ENCODE measurements at regions not wholly inside any gene's neighbourhood (a gene's known extent, or its start where the extent isn't known, plus 50 kb on each side); places are given as distances from the start of the nearest gene placed in this dataset.
"Not testable (repeated sequence)": the region's sequence is repeated elsewhere in the genome, so short reads cannot be mapped to it uniquely, and the experiment has no call there.

DNA sequence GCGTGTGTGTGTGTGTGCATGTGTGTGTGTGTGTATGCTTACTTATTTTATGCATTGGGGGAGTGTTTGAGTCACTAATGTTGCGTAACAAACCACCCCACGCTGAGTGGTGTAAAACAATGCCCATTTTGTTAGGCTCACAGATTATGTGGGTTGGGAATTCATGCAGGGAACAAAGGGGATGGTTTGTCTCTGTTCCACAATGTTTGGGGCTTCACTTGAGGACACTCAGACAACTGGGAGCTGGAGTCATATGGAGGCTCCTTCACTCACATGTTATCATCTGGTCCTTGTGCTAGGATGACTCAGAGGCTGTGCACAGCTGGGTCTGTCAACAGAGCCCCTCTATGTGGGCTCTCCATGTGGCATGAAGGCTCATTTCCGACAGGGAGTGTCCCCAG is 51.3 kb upstream of the LARGE1 start:
- DNase-seq (ENCODE audit: insufficient read length, low spot score), result no peak
- no peak for FAIRE-seq

DNA sequence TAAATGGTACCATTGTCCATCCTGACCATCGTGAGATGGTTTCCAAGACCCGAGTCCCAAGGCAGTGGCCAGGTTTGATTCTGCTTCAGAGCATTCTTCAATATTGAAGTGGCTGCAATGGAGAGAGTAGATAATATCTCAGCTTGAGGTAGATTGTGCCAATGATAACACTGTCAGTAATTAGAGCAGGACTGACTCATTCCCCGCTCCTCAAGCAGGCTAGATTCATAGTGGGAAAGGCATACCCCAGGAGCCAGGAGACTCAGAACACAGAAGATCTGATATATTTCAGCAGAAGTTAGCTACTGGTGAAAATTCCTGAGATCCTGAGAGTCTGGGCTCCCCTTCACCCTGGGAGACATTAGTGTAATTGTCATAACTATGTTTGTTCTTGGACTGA is 55.6 kb upstream of the LARGE1 start:
- no peak for FAIRE-seq
- no peak for DNase-seq (ENCODE audit: insufficient read length, low spot score)

DNA sequence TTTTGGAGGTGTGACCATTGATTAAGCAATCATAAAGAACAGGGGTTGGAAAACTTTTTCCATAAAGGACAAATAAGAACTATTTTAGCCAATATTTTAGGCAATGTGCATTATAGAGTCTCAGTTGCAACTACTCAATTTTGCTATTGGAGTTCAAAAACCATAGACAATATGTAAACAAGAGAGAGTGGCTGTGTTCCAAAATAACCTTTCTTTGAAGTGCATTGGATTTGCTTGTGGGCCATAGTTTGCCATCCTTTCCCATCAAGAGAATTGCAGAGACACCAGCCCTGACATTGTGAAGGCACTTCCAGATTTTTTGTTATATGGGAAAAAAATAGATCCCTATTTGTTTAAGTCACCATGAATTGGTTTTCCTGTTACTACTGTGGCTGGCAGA is 63.3 kb upstream of the LARGE1 start:
- DNase-seq (ENCODE audit: insufficient read length, low spot score) (no peak), FAIRE-seq (no peak)

DNA sequence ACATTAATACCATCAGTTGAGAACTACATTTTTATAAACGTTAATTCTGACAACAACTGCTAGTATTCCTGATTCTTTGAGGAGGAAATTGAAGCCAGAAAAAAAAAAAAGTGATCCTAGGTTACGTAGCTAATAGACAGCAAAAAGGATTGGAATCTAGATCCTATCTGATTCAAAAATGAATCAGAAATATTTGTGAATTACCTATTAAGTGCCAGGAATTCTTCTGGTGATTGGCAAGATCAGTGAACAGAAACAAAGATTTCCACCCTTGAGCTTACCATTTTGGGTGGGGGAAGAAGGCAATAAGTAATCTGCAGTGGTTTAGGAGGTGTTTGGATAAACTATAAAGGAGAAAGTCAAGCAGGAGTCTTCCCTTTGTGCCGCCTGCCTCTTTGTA is 63.9 kb upstream of the LARGE1 start:
- DNase-seq (ENCODE audit: insufficient read length, low spot score) (no peak), FAIRE-seq (no peak)

DNA sequence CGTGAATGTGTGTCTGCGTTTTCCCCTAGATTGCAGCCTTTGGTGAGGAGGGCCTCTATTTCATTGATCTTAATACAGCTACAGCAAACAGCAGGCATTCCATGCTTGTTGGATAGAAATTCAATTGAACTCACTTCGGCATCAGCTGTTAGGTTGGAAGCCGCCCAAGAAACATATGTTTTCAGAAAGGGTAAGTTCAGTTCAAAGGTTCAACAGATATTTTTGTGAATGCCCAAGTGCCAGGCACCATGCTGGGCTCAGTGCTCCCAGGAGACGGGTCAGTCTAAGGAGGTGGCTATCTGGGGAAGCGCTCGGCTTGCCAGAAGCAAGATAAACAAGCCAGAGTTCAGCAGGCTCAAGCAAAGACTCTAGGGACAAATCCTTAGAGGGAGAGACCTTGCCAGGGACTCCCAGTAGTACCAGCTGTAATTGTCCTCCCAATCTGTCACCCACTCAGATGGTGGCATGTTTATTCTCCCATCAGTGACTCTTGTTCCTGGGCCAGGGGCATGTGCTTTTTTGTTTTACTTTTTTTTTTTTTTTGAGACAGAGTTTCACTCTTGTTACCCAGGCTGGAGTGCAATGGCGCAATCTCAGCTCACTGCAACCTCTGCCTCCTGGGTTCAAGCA is 64.5 kb upstream of the LARGE1 start:
- no peak for FAIRE-seq

DNA sequence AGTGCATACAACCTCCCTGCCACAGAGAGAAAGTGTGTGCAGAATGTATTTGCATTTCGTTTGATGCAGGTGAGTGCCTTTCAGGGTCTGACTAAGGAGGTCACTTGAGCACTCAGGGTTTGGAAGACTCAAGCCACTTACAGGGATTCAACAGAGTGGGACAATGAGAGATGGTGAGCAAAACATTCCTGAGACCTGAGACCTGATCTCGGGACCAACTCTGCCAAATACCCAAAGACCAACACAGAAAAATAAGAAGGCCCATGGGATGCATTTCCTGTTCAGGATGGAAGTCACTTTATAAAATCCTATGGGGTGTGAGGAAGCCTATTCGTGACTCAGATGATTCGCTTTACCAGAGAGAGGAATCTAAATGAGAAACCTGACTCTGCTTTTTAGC is 65.2 kb upstream of the LARGE1 start:
- no peak for FAIRE-seq
- DNase-seq (ENCODE audit: insufficient read length, low spot score), result no peak

More for the DNA sequence above, 64.5 kb upstream of the LARGE1 start:
- no peak for DNase-seq (ENCODE audit: insufficient read length, low spot score)

DNA sequence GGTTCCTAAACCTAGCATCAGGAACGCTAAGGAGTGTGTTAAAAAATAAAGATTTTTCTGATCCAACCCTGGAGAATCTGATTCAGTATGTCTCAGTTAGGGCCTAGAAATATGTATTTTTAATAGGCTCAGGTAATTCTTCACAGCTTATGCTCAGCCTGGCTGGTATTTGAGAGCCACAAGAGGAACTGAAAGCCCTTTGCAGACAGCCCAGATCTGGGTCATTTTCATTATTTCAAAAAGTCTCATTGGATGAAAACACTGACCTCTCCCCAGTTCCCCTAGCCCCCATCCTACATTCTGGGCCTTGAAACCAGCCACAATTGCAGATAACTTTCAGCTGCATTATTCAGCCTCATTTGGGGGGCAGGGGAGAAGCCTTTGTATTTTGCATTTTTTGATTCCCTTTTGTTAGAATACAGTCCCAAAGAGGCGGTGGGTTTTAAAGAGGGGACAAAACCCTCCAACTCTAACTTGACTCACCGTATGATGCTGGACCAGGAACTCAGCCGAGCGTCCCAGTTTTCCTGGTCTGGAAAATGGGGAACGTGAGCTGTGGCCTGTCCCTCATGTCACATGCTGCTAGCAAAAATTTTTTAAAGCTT is 66.0 kb upstream of the LARGE1 start:
- FAIRE-seq (no peak), DNase-seq (ENCODE audit: insufficient read length, low spot score) (peak; percentile 12)

DNA sequence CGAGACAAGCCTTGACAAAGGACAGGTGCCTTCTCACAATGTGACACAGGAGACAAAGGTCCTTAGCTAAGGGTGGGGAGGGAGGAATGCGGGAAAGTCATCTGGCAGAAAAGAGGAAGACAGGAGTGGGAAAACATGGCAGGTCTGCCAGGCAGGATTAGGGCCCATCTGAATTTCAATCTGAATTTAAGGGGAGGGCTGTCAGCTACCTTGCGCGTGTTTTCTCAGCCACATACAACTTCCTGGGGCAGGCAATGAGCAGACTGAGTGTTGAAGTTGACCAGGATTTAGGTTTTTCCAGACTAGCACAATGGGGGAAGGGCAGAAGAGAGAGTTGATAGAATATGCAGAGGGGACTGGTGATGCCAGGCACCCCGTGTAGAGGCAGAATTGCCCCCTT is 66.7 kb upstream of the LARGE1 start:
- FAIRE-seq, result no peak

DNA sequence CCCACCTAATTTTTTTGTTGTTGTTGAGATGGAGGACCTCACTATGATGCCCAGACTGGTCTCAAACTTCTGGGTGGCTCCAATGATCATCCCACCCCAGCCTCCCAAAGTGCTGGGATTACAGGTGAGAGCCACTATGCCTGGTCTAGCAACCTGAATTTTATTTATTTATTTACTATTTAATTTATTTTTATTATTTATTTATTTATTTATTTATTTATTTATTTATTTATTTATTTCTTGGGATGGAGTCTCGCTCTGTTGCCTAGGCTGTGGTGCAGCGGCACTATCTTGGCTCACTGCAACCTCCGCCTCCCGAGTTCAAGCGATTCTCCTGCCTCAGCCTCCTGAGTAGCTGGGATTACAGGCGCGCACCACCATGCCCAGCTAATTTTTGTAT is 69.0 kb upstream of the LARGE1 start:
- FAIRE-seq, result not testable (repeated sequence)

More for the DNA sequence above, 66.7 kb upstream of the LARGE1 start:
- DNase-seq (ENCODE audit: insufficient read length, low spot score), result no peak

DNA sequence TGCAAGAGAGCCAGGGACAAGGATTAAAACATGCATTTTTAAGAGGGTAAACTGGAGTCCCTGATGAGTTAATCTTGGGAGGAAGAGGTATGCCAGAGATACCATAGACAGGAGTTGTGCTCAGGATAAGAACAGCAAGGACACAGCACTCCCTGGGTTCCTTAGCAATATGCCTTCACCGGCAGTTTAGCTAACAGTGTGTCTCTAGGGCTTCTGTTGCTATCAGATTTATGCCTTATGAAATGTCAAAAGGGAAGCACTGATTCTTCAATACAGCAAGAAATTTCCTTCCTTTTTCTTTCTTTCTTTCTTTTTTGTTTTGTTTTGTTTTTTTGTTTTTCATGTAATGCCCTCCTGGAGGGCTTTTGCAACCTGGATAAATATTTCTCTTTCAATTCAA is 71.3 kb upstream of the LARGE1 start:
- DNase-seq (ENCODE audit: insufficient read length, low spot score), result no peak
- FAIRE-seq, result no peak

More for the DNA sequence above, 69.0 kb upstream of the LARGE1 start:
- DNase-seq (ENCODE audit: insufficient read length, low spot score), result not testable (repeated sequence)

DNA sequence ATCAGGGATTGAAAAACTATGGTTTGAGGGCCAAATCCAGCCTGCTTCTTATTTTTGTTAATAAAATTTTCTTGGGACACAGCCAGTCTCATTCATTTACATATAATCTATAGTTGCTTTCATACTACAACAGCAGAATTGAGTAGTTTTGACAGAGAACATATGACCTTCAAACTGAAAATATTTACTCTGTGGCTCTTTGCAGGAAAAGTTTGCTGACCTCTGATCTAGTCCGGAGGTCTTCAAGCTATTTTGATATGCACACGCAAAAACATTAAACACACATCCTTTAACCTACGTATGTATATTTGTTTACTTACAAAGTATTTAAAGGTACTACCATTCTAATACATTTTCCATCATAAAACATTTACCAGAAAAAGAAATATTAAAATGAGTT is 76.5 kb upstream of the LARGE1 start:
- no peak for FAIRE-seq
- no peak for DNase-seq (ENCODE audit: insufficient read length, low spot score)

DNA sequence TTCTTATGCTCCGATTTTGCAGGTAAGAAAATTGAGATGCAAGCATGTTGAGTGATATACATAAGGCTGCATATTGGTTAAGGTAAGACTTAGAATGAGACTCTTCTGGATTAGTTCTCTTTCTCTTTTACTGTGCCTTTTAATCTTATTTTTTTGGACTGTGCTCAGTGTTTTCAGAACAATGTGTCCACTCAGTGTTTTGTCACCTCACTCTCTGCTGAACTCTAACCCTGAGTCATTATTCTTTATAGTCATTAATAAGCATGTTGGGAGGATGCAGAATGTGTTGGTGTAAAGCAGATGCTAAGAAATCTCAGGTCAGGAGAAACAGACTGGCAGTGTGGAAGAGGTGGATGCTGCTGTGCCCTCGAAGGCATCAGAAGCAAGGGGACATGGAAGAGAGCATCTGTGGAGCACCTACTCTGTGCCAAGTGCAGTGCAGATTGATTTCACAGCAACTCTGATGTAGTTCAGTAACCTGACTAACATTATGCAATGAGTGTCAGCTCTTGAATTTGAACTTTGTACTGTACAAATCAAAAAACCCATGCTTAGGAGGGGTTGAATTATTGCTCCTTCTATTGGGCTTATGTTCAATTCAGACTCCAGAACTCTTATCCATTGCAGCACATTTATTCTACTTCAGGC is 80.7 kb upstream of the LARGE1 start:
- no peak for DNase-seq (ENCODE audit: insufficient read length, low spot score)
- no peak for FAIRE-seq

DNA sequence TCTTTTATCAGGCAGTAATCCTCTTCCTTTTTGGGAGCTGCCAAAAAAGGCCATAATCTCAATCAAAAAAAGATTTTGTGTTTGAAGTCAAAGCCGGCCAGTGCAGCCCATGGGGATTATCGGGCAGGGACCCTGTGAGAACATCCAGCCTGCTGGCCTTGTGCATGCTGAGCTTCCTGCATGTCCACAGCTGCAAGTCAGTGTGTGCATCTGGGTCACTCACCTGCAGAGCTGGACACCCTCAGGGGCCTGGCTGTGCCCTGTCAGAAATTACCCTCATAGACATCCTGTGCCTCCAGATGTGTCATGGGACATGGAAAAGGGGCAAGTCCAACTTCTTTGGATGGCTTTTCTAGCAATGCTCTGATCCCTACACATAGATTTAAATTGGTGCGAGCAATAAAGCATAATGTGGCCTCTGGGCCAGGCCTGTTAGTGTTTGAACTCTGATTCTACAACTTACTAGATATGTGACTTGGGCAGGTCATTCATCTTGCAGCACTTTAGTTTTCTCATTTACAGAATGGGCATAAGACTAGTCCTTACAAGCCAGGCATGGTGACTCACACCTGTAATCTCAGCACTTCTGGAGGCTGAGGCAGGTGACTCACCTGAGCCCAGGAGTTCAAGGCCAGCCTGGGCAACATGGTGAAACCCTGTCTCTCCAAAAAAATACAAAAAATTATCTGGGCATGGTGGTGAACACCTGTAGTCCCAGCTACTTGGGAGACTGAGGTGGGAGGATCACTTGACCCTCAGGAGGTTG is 81.6 kb upstream of the LARGE1 start:
- FAIRE-seq (no peak), DNase-seq (ENCODE audit: insufficient read length, low spot score) (no peak)

DNA sequence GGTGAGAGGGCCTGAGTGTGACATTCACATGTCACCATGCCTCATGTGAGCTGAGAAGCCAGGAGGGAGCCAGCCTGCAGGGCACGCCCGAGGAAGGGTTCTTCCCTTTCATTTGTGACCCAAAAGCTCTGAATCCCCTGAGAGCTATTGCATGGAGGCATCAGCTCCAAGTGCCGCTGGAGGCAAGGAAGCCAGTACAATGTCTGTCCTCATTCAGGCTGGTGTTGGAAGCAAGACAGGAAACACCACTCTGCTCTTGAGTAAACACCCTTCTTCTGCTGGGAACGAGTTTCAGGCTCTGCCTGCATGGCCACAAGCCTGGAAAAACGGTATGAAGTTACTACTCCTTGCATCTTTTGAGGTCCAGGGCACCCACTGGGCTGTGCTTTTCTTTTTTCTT is 83.8 kb upstream of the LARGE1 start:
- FAIRE-seq (no peak), DNase-seq (ENCODE audit: insufficient read length, low spot score) (no peak)

DNA sequence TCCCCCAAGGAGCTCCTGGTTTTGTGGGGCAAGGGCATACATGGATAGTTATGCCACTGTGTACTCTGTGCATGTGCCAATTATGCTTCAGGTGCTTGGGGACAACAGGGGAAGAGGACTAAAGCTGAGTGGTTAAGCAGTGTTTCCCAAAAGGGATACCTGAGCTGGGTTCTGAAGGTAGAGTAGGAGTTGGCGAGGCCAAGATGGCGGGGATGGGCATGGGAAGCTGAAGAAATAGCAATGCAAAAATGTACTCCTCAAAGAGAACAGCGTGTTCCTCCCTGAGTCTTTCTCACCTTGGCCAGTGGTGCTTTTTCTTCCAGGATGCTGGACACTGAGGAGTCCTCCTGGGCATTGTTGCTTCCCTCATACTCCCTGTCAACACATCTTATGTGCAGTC is 90.0 kb upstream of the LARGE1 start:
- DNase-seq (ENCODE audit: insufficient read length, low spot score), result no peak
- no peak for FAIRE-seq

DNA sequence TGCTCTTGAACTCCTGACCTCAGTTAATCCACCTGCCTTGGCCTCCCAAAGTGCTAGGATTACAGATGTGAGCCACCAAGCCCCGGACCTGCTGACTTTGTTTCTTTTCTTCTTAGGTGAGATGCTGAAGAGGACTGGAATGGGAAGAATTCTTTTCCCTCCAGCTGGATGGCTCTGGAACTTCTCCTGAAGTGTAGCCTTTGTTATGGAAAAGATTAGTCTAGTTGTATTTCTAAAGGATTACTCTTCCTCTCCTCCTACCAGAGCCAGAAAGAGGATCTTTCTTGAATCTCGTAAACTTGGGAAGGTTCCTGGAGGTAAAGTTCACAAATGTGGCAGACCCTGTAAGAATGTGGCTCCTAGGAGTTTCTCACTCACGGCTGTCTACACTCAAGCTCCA is 95.4 kb upstream of the LARGE1 start:
- FAIRE-seq (no peak), DNase-seq (ENCODE audit: insufficient read length, low spot score) (no peak)

DNA sequence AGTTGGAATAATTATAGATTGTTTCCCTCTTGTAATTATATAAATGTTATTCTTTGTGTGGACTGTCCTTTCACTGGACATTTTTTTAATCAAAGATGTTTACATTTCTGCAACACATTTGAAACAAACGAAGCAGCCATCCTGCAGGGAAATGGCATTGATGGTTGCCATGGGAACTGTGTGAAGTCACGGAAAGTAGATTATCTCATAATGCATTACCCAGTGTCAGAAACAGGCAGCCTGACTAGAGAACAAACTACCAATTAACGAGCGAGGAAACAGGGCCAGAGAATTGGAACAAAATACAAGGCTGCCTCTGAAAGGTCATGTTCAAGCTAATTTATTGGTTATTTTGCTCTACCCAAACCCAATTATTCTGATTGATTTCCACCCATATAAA is 96.9 kb upstream of the LARGE1 start:
- FAIRE-seq (no peak), DNase-seq (ENCODE audit: insufficient read length, low spot score) (no peak)

DNA sequence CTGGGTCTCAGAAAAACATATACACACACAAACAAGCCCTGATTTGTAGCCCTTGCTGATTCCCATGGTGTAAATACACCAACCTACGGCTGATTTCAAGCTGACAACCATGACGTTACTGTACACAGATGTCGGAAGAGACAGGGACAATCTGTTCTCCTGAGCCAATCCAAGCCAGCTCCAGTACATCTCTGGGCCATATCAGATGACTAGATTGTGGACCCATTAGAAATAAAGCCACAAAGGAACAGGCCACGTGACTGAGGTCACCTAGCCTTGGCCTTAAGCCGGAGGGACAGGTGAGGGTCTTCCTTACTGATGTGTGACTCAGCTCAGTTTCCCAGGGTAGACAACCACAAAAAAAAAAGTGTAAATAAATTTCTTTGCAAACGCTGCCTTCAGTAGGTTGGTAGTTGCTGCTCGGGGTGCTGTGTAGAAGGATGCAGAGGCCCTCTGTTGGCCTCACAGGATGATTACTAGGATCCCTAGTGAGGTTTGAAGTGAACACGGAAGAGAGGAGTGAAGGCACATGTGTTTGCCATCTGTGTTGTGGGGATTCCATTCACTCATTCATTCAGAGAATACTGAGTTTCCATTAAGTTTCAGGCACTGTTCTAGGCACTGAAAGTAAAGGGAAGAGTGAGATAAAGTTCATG is 99.0 kb upstream of the LARGE1 start:
- FAIRE-seq, result no peak
- no peak for DNase-seq (ENCODE audit: insufficient read length, low spot score)

DNA sequence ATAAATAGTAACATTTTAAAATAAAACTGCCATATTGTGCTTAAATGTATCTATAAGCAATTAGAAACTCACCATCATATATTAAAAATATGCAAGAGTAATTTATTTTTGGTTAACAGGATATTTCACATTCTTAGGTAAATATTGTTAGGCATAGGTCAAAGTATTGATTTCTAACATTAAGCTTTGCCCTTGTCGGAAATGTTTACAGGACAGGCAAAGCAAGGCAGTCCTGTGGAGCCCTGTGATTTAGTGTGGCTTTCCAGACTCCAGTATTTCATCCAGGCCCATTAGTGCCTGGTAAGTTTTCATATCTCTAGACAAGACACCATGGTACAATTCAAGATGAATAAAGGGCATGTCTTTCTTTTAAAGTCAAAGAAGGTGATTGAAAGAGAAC is 114.9 kb upstream of the LARGE1 start:
- no peak for DNase-seq (ENCODE audit: insufficient read length, low spot score)

DNA sequence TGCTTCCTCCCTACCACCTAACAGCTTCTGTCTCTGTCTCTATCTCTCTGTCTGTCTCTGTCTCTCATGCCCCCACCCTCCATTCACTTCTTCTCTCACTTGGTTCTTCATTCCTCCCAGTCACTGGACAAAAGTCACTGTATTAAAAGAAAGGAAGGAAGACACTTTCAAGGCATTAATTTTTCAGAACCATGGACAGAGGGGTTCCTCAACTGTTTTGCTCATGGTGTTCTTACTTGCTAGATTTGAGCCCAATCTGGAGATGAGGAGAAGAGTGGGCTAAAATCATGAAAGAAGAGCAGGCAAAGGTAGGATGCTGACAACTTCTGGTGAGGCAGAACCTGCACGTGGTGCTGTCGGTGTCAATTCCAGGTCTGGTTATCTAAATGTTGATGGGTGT is 116.7 kb upstream of the LARGE1 start:
- DNase-seq (ENCODE audit: insufficient read length, low spot score) (no peak), FAIRE-seq (no peak)

More for the DNA sequence above, 114.9 kb upstream of the LARGE1 start:
- no peak for FAIRE-seq
